ENCODE measurements at regions not wholly inside any gene's neighbourhood (a gene's known extent, or its start where the extent isn't known, plus 50 kb on each side); places are given as distances from the start of the nearest gene placed in this dataset.
A peak's percentile ranks its signal among the peaks of the same experiment; 100 is the strongest.

- no peaks in the 10 kb centered on the region for H3K36me3 ChIP-seq
- 64% methylated on average over 6 of the region's 6 CpGs for WGBS
- H3K4me1 ChIP-seq = no peaks in the 10 kb centered on the region
- no peak overlapping the region for H3K4me3 ChIP-seq
- H3K27me3 ChIP-seq = no peaks in the 10 kb centered on the region
- H3K9me3 ChIP-seq = peaks cover 0 to 6% (median 0%) of the 10 kb centered on the region in 4 donors
- TF ChIP-seq POLR2AphosphoS5 (IDR thresholded peaks at IDR 0.05) = no peak
- no peak for TF ChIP-seq EP300 (IDR thresholded peaks at IDR 0.05)
- TF ChIP-seq POLR2A (IDR thresholded peaks at IDR 0.05; ENCODE audit: low read depth) = no peak
- TF ChIP-seq, protein P1, sequence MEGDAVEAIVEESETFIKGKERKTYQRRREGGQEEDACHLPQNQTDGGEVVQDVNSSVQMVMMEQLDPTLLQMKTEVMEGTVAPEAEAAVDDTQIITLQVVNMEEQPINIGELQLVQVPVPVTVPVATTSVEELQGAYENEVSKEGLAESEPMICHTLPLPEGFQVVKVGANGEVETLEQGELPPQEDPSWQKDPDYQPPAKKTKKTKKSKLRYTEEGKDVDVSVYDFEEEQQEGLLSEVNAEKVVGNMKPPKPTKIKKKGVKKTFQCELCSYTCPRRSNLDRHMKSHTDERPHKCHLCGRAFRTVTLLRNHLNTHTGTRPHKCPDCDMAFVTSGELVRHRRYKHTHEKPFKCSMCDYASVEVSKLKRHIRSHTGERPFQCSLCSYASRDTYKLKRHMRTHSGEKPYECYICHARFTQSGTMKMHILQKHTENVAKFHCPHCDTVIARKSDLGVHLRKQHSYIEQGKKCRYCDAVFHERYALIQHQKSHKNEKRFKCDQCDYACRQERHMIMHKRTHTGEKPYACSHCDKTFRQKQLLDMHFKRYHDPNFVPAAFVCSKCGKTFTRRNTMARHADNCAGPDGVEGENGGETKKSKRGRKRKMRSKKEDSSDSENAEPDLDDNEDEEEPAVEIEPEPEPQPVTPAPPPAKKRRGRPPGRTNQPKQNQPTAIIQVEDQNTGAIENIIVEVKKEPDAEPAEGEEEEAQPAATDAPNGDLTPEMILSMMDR (IDR thresholded peaks at IDR 0.05) = no peak
- peak overlapping the region in 1 of 4 donors; percentile 0 for H3K27ac ChIP-seq (replicated peaks in 1 of 4)
- intact Hi-C loops (cut with DNase I) = no loop called here
- peak; percentile 75 for DNase-seq (ENCODE audit: extremely low spot score)
Measured at GRCh38 chr6:156347656-156348055, 429.5 kb upstream of the ARID1B start.

GRCh38 chr6:156347246-156347645, 429.9 kb upstream of the ARID1B start:
- no peaks in the 10 kb centered on the region for H3K27me3 ChIP-seq
- peaks cover 0 to 6% (median 0%) of the 10 kb centered on the region in 4 donors for H3K9me3 ChIP-seq
- H3K4me1 ChIP-seq = no peaks in the 10 kb centered on the region
- intact Hi-C loops (cut with DNase I) = no loop called here
- peak; percentile 37 for DNase-seq (ENCODE audit: extremely low spot score)
- 54% methylated on average over 7 of the region's 7 CpGs for WGBS
- no peaks in the 10 kb centered on the region for H3K36me3 ChIP-seq
- H3K27ac ChIP-seq (replicated peaks in 1 of 4) = peak overlapping the region in 1 of 4 donors; percentile 0
- H3K4me3 ChIP-seq = no peak overlapping the region
- TF ChIP-seq EP300 (IDR thresholded peaks at IDR 0.05) = no peak

- no peak for TF ChIP-seq EP300 (IDR thresholded peaks at IDR 0.05)
- no peak for TF ChIP-seq POLR2A (IDR thresholded peaks at IDR 0.05; ENCODE audit: low read depth)
- TF ChIP-seq, protein P1 (IDR thresholded peaks at IDR 0.05) = no peak
- no peak for TF ChIP-seq POLR2AphosphoS5 (IDR thresholded peaks at IDR 0.05)
- WGBS = 80% methylated on average over 7 of the region's 7 CpGs
- Histone ChIP-seq H3K4me3 (no peak overlapping the region), H3K36me3 (no peaks in the 10 kb centered on the region), H3K27ac (replicated peaks in 1 of 4) (no peak overlapping the region), H3K4me1 (no peaks in the 10 kb centered on the region), H3K27me3 (no peaks in the 10 kb centered on the region), H3K9me3 (peaks cover 0 to 6% (median 0%) of the 10 kb centered on the region in 4 donors)
- intact Hi-C loops (cut with DNase I) = no loop called here
- peak; percentile 45 for DNase-seq (ENCODE audit: extremely low spot score)
Measured at GRCh38 chr6:156345700-156346099, 431.5 kb upstream of the ARID1B start.

DNA sequence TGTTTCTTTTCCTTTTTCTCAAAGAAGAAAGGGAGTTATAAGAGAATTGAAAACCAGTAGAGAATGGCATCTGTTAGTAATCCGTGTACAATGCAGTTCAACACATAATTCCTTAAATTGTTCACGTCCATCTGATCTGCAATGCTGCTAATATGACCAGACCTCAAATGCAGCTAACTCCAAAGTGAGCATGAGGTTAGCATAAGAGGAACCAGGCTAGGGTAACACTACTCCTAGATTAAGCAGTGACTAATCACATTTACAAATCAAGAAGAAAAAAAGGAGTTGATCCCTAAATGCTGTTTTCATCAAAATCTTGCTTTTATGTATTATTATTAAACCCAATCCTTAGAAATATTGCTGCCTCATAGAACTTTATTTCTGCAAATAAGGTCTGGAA, 432.7 kb upstream of the ARID1B start:
- DNase-seq (ENCODE audit: extremely low spot score) = no peak
- H3K27me3 ChIP-seq = no peaks in the 10 kb centered on the region
- H3K9me3 ChIP-seq = peaks cover 0 to 6% (median 0%) of the 10 kb centered on the region in 4 donors

GRCh38 chr6:156337801-156338200, 439.4 kb upstream of the ARID1B start:
- H3K4me1 ChIP-seq = no peaks in the 10 kb centered on the region
- H3K9me3 ChIP-seq = peaks cover 0 to 4% (median 3%) of the 10 kb centered on the region in 4 donors
- no peaks in the 10 kb centered on the region for H3K36me3 ChIP-seq
- 69% methylated on average over 4 of the region's 4 CpGs for WGBS
- no peak overlapping the region for H3K4me3 ChIP-seq
- TF ChIP-seq EP300 (IDR thresholded peaks at IDR 0.05) (no peak), POLR2AphosphoS5 (IDR thresholded peaks at IDR 0.05) (no peak), POLR2A (IDR thresholded peaks at IDR 0.05; ENCODE audit: low read depth) (no peak)
- TF ChIP-seq, protein P1 (IDR thresholded peaks at IDR 0.05) = no peak
- H3K27ac ChIP-seq (replicated peaks in 1 of 4) = no peak overlapping the region
- DNase-seq (ENCODE audit: extremely low spot score) = no peak
- intact Hi-C loops (cut with DNase I) = no loop called here
- H3K27me3 ChIP-seq = no peaks in the 10 kb centered on the region

More for the DNA sequence above, 432.7 kb upstream of the ARID1B start:
- whole genome bisulfite sequencing = 66% methylated on average over 2 of the region's 2 CpGs
- Histone ChIP-seq H3K4me3 (no peak overlapping the region), H3K27ac (replicated peaks in 1 of 4) (no peak overlapping the region), H3K4me1 (no peaks in the 10 kb centered on the region), H3K36me3 (no peaks in the 10 kb centered on the region)
- intact Hi-C loops (cut with DNase I) = no loop called here
- TF ChIP-seq POLR2AphosphoS5 (IDR thresholded peaks at IDR 0.05) = no peak
- no peak for TF ChIP-seq EP300 (IDR thresholded peaks at IDR 0.05)
- TF ChIP-seq POLR2A (IDR thresholded peaks at IDR 0.05; ENCODE audit: low read depth) = no peak
- TF ChIP-seq, protein P1 (IDR thresholded peaks at IDR 0.05) = no peak

All from esophagus muscularis mucosa (tissue), 4 donors.